Stimulated activated CD8-positive, alpha-beta memory T cell treated with anti-CD3 and anti-CD28 coated beads, Interleukin-2, amount 100 ng/mL, for 1 hour (primary cell): ENCODE measurements at regions not wholly inside any gene's neighbourhood (a gene's known extent, or its start where the extent isn't known, plus 50 kb on each side); places are given as distances from the start of the nearest gene placed in this dataset.

ENCODE experiments used
- DNase-seq, 2 donors: peaks; one replicate each; pipeline ENCODE4 v3.0.0-alpha.2; 2020; ENCODE audit warnings: low read depth in 2 of 2

GRCh38 chr4:42747971-42748370 lies 91.1 kb upstream of the ATP8A1 start:
- no peak for DNase-seq

- no peak for DNase-seq
Measured at GRCh38 chr4:42736527-42737195, 79.8 kb upstream of the ATP8A1 start.

GRCh38 chr4:42733380-42733779 lies 76.5 kb upstream of the ATP8A1 start:
- DNase-seq: no peak

GRCh38 chr4:42732776-42733175 lies 75.9 kb upstream of the ATP8A1 start:
- DNase-seq: no peak

GRCh38 chr4:42729505-42730237 lies 72.8 kb upstream of the ATP8A1 start:
- no peak for DNase-seq

GRCh38 chr4:42724451-42724850 lies 67.5 kb upstream of the ATP8A1 start:
- no peak for DNase-seq

GRCh38 chr4:42720533-42720932 lies 63.6 kb upstream of the ATP8A1 start:
- no peak for DNase-seq

- DNase-seq: no peak
Measured at GRCh38 chr4:42719257-42719656, 62.4 kb upstream of the ATP8A1 start.

GRCh38 chr4:42718336-42718735 lies 61.4 kb upstream of the ATP8A1 start:
- no peak for DNase-seq

GRCh38 chr4:42716996-42717395 lies 60.1 kb upstream of the ATP8A1 start:
- DNase-seq: no peak

GRCh38 chr4:42715807-42716482 lies 59.0 kb upstream of the ATP8A1 start:
- DNase-seq: no peak

- DNase-seq: no peak
Measured at GRCh38 chr4:42713391-42713790, 56.5 kb upstream of the ATP8A1 start.

- no peak for DNase-seq
Measured at GRCh38 chr4:42712854-42713253, 55.9 kb upstream of the ATP8A1 start.

GRCh38 chr4:42711496-42711895 lies 54.6 kb upstream of the ATP8A1 start:
- DNase-seq: no peak

GRCh38 chr4:42710761-42711160 lies 53.9 kb upstream of the ATP8A1 start:
- DNase-seq: no peak

GRCh38 chr4:42710329-42710728 lies 53.4 kb upstream of the ATP8A1 start:
- no peak for DNase-seq

- no peak for DNase-seq
Measured at GRCh38 chr4:42709392-42710065, 52.6 kb upstream of the ATP8A1 start.

GRCh38 chr4:42708625-42709024 lies 51.7 kb upstream of the ATP8A1 start:
- DNase-seq: no peak
